ENCODE measurements at regions not wholly inside any gene's neighbourhood (a gene's known extent, or its start where the extent isn't known, plus 50 kb on each side); places are given as distances from the start of the nearest gene placed in this dataset.

- Histone ChIP-seq H3K9ac (ENCODE audit: low read depth in 1 of 2, low read length in 2 of 2) (no peak overlapping the region), H3K4me1 (ENCODE audit: control insufficient read depth in 4 of 4, insufficient read depth in 4 of 4, low read length in 3 of 4) (no peaks in the 10 kb centered on the region), H3K36me3 (ENCODE audit: control insufficient read depth in 4 of 4, insufficient read depth in 3 of 4, low read depth in 1 of 4, low read length in 3 of 4) (no peaks in the 10 kb centered on the region), H3K27ac (ENCODE audit: low read depth in 1 of 2, low read length in 2 of 2) (no peak overlapping the region), H3K4me3 (ENCODE audit: low read depth in 1 of 3, low read length in 3 of 3) (no peak overlapping the region), H3K27me3 (ENCODE audit: control insufficient read depth in 4 of 4, insufficient read depth in 4 of 4, low read length in 3 of 4) (no peaks in the 10 kb centered on the region), H3K9me3 (ENCODE audit: control insufficient read depth in 4 of 4, low read length in 3 of 4) (no peaks in the 10 kb centered on the region)
- no peak for DNase-seq (ENCODE audit: low spot score)
- TF ChIP-seq MAX (IDR thresholded peaks at IDR 0.05) (no peak), RXRA (IDR thresholded peaks at IDR 0.05) (no peak), FOXA2 (IDR thresholded peaks at IDR 0.05) (no peak), SP1 (IDR thresholded peaks at IDR 0.05) (no peak), YY1 (IDR thresholded peaks at IDR 0.05) (no peak), ZBTB33 (IDR thresholded peaks at IDR 0.05) (no peak), ATF3 (IDR thresholded peaks at IDR 0.05) (no peak), HNF4G (IDR thresholded peaks at IDR 0.05) (no peak), JUND (IDR thresholded peaks at IDR 0.05) (no peak), FOXA1 (IDR thresholded peaks at IDR 0.05) (no peak), TAF1 (conservative IDR thresholded peaks at IDR 0.05) (no peak), EGR1 (IDR thresholded peaks at IDR 0.05; ENCODE audit: low read depth in 2 of 2) (no peak), RAD21 (IDR thresholded peaks at IDR 0.05) (no peak), HNF4A (conservative IDR thresholded peaks at IDR 0.05) (no peak), NR2F2 (IDR thresholded peaks at IDR 0.05) (no peak), GABPA (IDR thresholded peaks at IDR 0.05 in 1 of 2, conservative IDR thresholded peaks at IDR 0.05 in 1 of 2) (no peak)
- TF ChIP-seq, protein P1, sequence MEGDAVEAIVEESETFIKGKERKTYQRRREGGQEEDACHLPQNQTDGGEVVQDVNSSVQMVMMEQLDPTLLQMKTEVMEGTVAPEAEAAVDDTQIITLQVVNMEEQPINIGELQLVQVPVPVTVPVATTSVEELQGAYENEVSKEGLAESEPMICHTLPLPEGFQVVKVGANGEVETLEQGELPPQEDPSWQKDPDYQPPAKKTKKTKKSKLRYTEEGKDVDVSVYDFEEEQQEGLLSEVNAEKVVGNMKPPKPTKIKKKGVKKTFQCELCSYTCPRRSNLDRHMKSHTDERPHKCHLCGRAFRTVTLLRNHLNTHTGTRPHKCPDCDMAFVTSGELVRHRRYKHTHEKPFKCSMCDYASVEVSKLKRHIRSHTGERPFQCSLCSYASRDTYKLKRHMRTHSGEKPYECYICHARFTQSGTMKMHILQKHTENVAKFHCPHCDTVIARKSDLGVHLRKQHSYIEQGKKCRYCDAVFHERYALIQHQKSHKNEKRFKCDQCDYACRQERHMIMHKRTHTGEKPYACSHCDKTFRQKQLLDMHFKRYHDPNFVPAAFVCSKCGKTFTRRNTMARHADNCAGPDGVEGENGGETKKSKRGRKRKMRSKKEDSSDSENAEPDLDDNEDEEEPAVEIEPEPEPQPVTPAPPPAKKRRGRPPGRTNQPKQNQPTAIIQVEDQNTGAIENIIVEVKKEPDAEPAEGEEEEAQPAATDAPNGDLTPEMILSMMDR (IDR thresholded peaks at IDR 0.05; ENCODE audit: low read depth, low read length, missing input control): no peak
- TF ChIP-seq, protein P2, sequence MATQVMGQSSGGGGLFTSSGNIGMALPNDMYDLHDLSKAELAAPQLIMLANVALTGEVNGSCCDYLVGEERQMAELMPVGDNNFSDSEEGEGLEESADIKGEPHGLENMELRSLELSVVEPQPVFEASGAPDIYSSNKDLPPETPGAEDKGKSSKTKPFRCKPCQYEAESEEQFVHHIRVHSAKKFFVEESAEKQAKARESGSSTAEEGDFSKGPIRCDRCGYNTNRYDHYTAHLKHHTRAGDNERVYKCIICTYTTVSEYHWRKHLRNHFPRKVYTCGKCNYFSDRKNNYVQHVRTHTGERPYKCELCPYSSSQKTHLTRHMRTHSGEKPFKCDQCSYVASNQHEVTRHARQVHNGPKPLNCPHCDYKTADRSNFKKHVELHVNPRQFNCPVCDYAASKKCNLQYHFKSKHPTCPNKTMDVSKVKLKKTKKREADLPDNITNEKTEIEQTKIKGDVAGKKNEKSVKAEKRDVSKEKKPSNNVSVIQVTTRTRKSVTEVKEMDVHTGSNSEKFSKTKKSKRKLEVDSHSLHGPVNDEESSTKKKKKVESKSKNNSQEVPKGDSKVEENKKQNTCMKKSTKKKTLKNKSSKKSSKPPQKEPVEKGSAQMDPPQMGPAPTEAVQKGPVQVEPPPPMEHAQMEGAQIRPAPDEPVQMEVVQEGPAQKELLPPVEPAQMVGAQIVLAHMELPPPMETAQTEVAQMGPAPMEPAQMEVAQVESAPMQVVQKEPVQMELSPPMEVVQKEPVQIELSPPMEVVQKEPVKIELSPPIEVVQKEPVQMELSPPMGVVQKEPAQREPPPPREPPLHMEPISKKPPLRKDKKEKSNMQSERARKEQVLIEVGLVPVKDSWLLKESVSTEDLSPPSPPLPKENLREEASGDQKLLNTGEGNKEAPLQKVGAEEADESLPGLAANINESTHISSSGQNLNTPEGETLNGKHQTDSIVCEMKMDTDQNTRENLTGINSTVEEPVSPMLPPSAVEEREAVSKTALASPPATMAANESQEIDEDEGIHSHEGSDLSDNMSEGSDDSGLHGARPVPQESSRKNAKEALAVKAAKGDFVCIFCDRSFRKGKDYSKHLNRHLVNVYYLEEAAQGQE (IDR thresholded peaks at IDR 0.05): no peak
- 81% methylated on average over 2 of the region's 2 CpGs for WGBS
Measured at GRCh38 chr16:60821661-60822060, 1214.6 kb downstream of the CDH8 start.

Measured in liver (tissue), 8 donors.